HEK293T (cell line): ENCODE measurements at regions not wholly inside any gene's neighbourhood (a gene's known extent, or its start where the extent isn't known, plus 50 kb on each side); places are given as distances from the start of the nearest gene placed in this dataset.

Source experiments
- CTCF ChIA-PET: fragments of 350-600 bp; formaldehyde crosslinking; extraction: SDS; loops from one replicate; lab custom pipeline; 2021; ENCODE audit warnings: antibody characterized with exemption, inconsistent platforms; lab: Yijun Ruan, JAX
- POLR2A ChIA-PET: fragments of 350-600 bp; formaldehyde crosslinking; extraction: SDS; loops from one replicate; lab custom pipeline; 2020; ENCODE audit warnings: antibody characterized with exemption, inconsistent platforms; lab: Yijun Ruan, JAX
- DNase-seq: peaks from one replicate; pipeline ENCODE4 v3.0.0; 2012; ENCODE audit warnings: mixed read lengths; ENCODE audit errors: extremely low spot score
- ARNT ChIP-seq: fragments of 450-650 bp; IDR thresholded peaks from 2 replicates; pipeline ENCODE4 v1.6.1; 2017; ENCODE audit warnings: mild to moderate bottlenecking
- BHLHE40 ChIP-seq: fragments of 450-650 bp; IDR thresholded peaks from 2 replicates; pipeline ENCODE4 v1.6.1; 2016; ENCODE audit warnings: mild to moderate bottlenecking, moderate library complexity, borderline replicate concordance
- CTBP1 ChIP-seq: fragments of 450-650 bp; IDR thresholded peaks from 2 replicates; pipeline ENCODE4 v1.6.1; 2016; ENCODE audit warnings: borderline replicate concordance
- ELF4 ChIP-seq: fragments of 450-650 bp; IDR thresholded peaks from 2 replicates; pipeline ENCODE4 v1.6.1; 2017; ENCODE audit warnings: antibody characterized with exemption
- FOXA1 ChIP-seq: fragments of 450-650 bp; IDR thresholded peaks from 2 replicates; pipeline ENCODE4 v1.6.1; 2016; ENCODE audit warnings: mild to moderate bottlenecking
- FOXK2 ChIP-seq: fragments of 450-650 bp; IDR thresholded peaks from 2 replicates; pipeline ENCODE4 v1.6.1; 2016; ENCODE audit warnings: mild to moderate bottlenecking
- FOXM1 ChIP-seq: fragments of 450-650 bp; IDR thresholded peaks from 2 replicates; pipeline ENCODE4 v1.6.1; 2017; ENCODE audit warnings: mild to moderate bottlenecking, borderline replicate concordance
- HDGF ChIP-seq: fragments of 450-650 bp; IDR thresholded peaks from 2 replicates; pipeline ENCODE4 v1.6.1; 2017; ENCODE audit warnings: antibody characterized with exemption, borderline replicate concordance
- L3MBTL2 ChIP-seq: fragments of 450-650 bp; conservative IDR thresholded peaks from 2 replicates; pipeline ENCODE4 v1.6.1; 2016; ENCODE audit warnings: mild to moderate bottlenecking
- LEF1 ChIP-seq: fragments of 450-650 bp; IDR thresholded peaks from 2 replicates; pipeline ENCODE4 v1.6.1; 2017; ENCODE audit warnings: mild to moderate bottlenecking, borderline replicate concordance
- NFRKB ChIP-seq: fragments of 450-650 bp; IDR thresholded peaks from 2 replicates; pipeline ENCODE4 v1.6.1; 2016; ENCODE audit warnings: mild to moderate bottlenecking, moderate library complexity
- SP1 ChIP-seq: fragments of 450-650 bp; IDR thresholded peaks from 2 replicates; pipeline ENCODE4 v1.6.1; 2017
- SUZ12 ChIP-seq: fragments of 450-650 bp; IDR thresholded peaks from 2 replicates; pipeline ENCODE4 v1.6.1; 2016; ENCODE audit warnings: mild to moderate bottlenecking
- TARDBP ChIP-seq: fragments of 450-650 bp; IDR thresholded peaks from 2 replicates; pipeline ENCODE4 v1.6.1; 2016
- ZNF384 ChIP-seq: fragments of 450-650 bp; IDR thresholded peaks from 2 replicates; pipeline ENCODE4 v1.6.1; 2016
- TF ChIP-seq, protein P1 (sequence below): fragments of 450-650 bp; IDR thresholded peaks from 2 replicates; pipeline ENCODE4 v1.6.1; 2016

DNA sequence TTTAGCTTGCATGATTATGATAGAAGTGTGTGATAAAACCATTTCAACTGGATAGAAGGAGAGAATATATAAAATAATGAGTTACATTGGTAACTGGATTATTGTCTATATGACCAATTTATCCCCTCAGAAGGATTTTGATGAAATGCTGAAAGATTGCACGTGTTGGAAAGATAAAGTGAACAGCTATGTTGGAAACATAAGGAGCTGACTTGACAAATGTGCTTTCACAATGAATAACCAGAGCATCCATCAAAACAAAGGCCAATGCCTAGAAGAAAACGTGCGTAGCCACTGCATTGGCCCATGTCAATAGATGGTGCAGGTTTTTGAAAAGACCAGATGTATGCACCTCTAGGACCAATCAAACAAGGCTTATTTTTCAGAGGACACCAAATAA, 168.8 kb downstream of the TMEM200A start:
- TF ChIP-seq ZNF384 (no peak), NFRKB (no peak), CTBP1 (no peak), ARNT (no peak), FOXK2 (no peak), FOXM1 (no peak), HDGF (no peak), SP1 (no peak), LEF1 (no peak), TARDBP (no peak), ELF4 (no peak), SUZ12 (no peak), FOXA1 (no peak)
- DNase-seq, result no peak
- CTCF ChIA-PET, result no interaction called here
- POLR2A ChIA-PET, result no interaction called here

DNA sequence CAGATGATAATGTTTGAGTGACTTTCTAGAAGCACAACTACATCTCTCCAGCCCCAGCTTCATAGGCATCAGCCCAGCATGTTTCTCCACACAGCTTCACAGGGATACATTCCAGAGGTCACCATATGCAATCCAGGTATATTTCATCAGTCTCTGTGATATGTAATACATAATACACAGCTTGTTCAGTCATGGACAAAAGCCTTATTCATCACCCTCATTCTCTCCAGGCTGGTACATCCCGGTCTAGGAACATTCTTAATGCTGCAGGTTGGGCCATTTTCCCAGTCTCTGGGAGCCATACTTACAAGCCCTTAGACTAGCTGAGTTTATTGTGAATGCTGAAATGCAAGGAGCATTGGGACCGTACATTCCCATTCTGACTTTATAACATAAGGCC, 169.4 kb downstream of the TMEM200A start:
- POLR2A ChIA-PET, result no interaction called here
- DNase-seq, result no peak
- TF ChIP-seq FOXK2, result no peak
- TF ChIP-seq FOXM1, result no peak
- CTCF ChIA-PET, result interaction anchor here (0.5 kb wide), 1 partner anchor 502 kb away, joined by 4 read pairs; no protein-coding TSS in a partner anchor

DNA sequence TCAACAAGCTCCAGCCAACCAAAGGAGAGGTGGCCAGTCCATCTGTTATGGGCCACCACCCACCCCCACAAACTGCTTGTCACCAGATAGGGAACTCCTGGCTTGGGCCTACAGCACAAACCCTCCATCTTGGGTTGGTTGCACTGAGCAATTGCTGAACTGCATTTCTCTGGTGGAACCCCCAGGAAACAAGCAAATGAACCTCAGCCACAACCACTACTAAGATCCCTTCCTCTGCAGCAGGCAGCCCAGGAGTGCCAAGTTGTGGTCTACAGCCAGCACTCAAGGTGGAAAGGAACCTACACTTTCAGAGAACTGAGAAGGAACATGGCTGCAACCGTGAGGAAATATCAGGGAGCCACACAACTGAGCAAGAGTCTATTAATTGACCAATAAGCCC, 171.6 kb downstream of the TMEM200A start:
- POLR2A ChIA-PET, result no interaction called here

DNA sequence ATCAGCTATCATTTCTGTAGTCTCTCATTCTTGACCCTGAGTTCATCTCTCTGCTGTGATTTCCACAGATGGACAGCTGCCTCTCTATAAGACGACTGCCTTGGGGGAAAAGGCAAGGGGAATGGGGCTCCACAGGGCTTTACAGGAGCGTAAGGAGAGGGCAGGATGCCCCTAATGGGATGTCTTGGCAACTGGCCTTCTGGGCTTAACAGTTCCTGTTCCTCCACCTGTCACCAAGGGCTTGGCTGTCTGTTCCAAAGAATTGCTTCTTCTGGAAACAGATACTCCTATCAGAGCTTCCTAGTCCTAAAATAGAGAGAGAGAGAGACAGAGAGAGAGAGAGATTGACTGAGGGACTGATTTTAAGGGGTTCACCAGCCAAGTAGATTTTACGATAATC, 181.9 kb downstream of the TMEM200A start:
- TF ChIP-seq FOXA1, result no peak
- TF ChIP-seq CTBP1, result no peak
- TF ChIP-seq, protein P1, sequence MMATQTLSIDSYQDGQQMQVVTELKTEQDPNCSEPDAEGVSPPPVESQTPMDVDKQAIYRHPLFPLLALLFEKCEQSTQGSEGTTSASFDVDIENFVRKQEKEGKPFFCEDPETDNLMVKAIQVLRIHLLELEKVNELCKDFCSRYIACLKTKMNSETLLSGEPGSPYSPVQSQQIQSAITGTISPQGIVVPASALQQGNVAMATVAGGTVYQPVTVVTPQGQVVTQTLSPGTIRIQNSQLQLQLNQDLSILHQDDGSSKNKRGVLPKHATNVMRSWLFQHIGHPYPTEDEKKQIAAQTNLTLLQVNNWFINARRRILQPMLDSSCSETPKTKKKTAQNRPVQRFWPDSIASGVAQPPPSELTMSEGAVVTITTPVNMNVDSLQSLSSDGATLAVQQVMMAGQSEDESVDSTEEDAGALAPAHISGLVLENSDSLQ, result no peak
- no peak for TF ChIP-seq ELF4
- TF ChIP-seq FOXM1, result no peak
- TF ChIP-seq SP1, result no peak
- no peak for TF ChIP-seq NFRKB
- TF ChIP-seq TARDBP, result no peak
- no peak for TF ChIP-seq BHLHE40
- TF ChIP-seq ARNT, result no peak
- no peak for TF ChIP-seq L3MBTL2
- TF ChIP-seq SUZ12, result no peak
- TF ChIP-seq LEF1, result no peak
- no peak for TF ChIP-seq HDGF
- no peak for TF ChIP-seq ZNF384
- TF ChIP-seq FOXK2, result no peak
- DNase-seq, result no peak
- POLR2A ChIA-PET, result no interaction called here
- CTCF ChIA-PET, result no interaction called here

More for the DNA sequence above, 171.6 kb downstream of the TMEM200A start:
- CTCF ChIA-PET, result no interaction called here
- TF ChIP-seq FOXA1 (no peak), NFRKB (no peak), ELF4 (no peak), ZNF384 (no peak), L3MBTL2 (no peak), CTBP1 (no peak), BHLHE40 (no peak), SP1 (no peak), SUZ12 (no peak), FOXK2 (no peak), LEF1 (no peak), HDGF (no peak), FOXM1 (no peak)
- TF ChIP-seq, protein P1, result no peak
- DNase-seq, result no peak

DNA sequence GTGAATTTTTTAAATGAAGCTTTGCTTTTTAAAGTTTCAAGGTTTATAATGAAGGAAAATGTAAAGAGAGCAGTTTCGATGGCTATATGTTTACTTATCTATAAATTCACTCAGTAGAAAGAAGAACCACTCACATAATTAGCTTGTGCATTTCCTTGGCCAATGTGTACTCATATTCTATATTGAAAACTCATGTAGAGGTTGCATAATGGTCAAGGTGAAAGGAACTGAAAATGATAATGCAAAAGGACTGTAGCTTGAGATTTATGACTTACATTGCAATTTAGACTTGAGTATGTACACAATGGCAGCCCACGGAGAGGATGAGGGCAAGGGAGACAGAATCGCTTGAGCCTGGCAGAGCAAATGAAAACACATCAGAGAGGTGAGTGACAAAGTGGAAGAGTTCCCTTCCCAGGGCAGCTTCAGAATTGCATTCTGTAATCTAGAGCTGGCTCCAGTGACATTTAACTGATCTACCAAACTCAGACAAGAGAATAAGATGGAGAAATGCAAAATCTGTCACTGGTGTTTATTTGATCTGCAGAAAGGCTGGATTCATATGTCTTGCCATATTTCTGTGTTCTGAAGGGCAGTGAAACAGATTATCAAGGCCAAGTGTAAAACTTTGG, 191.8 kb downstream of the TMEM200A start:
- ChIA-PET CTCF (interaction anchor here (0.7 kb wide), 1 partner anchor 1520 kb away, joined by 3 read pairs; no protein-coding TSS in a partner anchor), POLR2A (no interaction called here)
- no peak for DNase-seq
- TF ChIP-seq TARDBP, result no peak
- TF ChIP-seq FOXK2, result no peak
- no peak for TF ChIP-seq BHLHE40
- no peak for TF ChIP-seq NFRKB
- TF ChIP-seq HDGF, result no peak
- no peak for TF ChIP-seq SP1
- TF ChIP-seq, protein P1, result no peak
- TF ChIP-seq L3MBTL2, result no peak
- no peak for TF ChIP-seq FOXA1
- no peak for TF ChIP-seq ARNT
- TF ChIP-seq FOXM1, result no peak
- TF ChIP-seq CTBP1, result no peak

DNA sequence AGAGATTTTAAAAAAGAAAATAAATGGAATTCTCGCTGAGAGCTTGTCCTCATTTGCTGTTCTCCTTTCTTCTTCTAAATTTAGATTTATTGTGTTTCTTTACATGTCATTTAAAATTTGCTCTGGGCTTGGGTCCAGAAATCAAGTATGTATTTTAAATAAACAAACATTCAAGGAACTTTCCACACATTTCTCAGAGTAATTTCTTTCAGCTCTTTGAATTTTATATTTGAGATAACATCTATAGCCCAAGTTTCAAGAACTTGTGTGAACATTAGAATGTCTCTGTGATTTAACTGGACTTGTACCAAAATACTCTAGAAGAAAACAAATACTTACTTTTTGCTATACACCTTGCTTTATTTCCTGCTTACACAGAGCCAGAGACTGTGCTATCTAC, 192.3 kb downstream of the TMEM200A start:
- TF ChIP-seq FOXA1, result no peak
- no peak for TF ChIP-seq TARDBP
- no peak for TF ChIP-seq LEF1
- no peak for TF ChIP-seq SUZ12
- no peak for TF ChIP-seq BHLHE40
- TF ChIP-seq L3MBTL2, result no peak
- TF ChIP-seq CTBP1, result no peak
- no peak for TF ChIP-seq FOXM1
- no peak for TF ChIP-seq HDGF
- no peak for TF ChIP-seq ELF4
- no peak for TF ChIP-seq FOXK2
- ChIA-PET CTCF (no interaction called here), POLR2A (no interaction called here)
- no peak for DNase-seq
